K562 (cell line): ENCODE measurements at regions not wholly inside any gene's neighbourhood (a gene's known extent, or its start where the extent isn't known, plus 50 kb on each side); places are given as distances from the start of the nearest gene placed in this dataset.

Experiments used
- ATAC-seq: fragments of 200-7000 bp; cut with Tn5 transposase; 3 replicates; pipeline ENCODE4 v1.9.1; 2020; ENCODE audit warnings: moderate library complexity
- BruUV-seq: library from RNA; stranded (reverse); fragments of 400-500 nt; replicated peaks from 2 replicates; lab custom pipeline; 2021; lab: Mats Ljungman, UMichigan
- CTCF ChIA-PET: fragments of 300-600 bp; formaldehyde crosslinking; extraction: SDS; loops from one replicate; lab custom pipeline; 2021; ENCODE audit warnings: low intra/inter-chr PET ratio; lab: Yijun Ruan, JAX
- POLR2A ChIA-PET: fragments of 300-600, 350-650 bp; sonication (Branson Sonifier 250); formaldehyde crosslinking; extraction: SDS; loops from one replicate; lab custom pipeline; 2021; ENCODE audit warnings: antibody characterized with exemption, inconsistent platforms; lab: Yijun Ruan, JAX
- DNase-seq, 4 experiments: peaks; one replicate each; pipeline versions ENCODE4 v3.0.0 to v3.0.0-alpha.2; 2011 to 2018; ENCODE audit warnings: low spot score in 3 of 4, mixed read lengths in 3 of 4; ENCODE audit errors: extremely low read depth in 1 of 4
- FAIRE-seq: peaks from 2 replicates; lab custom pipeline; 2011; peaks lifted over from hg19 to GRCh38; lab: Jason Lieb, UNC
- H2AFZ ChIP-seq: 2 replicates; pipeline ENCODE4 v1.6.0; 2011; ENCODE audit warnings: low read depth, low read length, control low read depth, inconsistent platforms
- H3K27ac ChIP-seq: fragments of 200-600 bp; 3 replicates; pipeline ENCODE4 v1.8.0; 2011; ENCODE audit warnings: low read depth, mild to moderate bottlenecking, control low read depth, inconsistent platforms, low read length, moderate library complexity, mixed read lengths; ENCODE audit errors: extremely low read depth
- H3K27me3 ChIP-seq, 2 experiments: fragments of 300-600 bp in 1 of 2; 2 replicates in 1 of 2; 3 replicates in 1 of 2; pipeline versions ENCODE4 v1.6.0 to v1.8.0; 2011; ENCODE audit warnings: inconsistent platforms in 2 of 2, low read length in 2 of 2, mild to moderate bottlenecking in 1 of 2, mixed read lengths in 1 of 2, moderate library complexity in 1 of 2; ENCODE audit not compliant: control insufficient read depth in 2 of 2, insufficient read depth in 2 of 2
- H3K36me3 ChIP-seq: fragments of 300-600 bp; 3 replicates; pipeline ENCODE4 v1.8.0; 2011; ENCODE audit warnings: mild to moderate bottlenecking, low read length, inconsistent platforms; ENCODE audit not compliant: control insufficient read depth, insufficient read depth
- H3K4me1 ChIP-seq, 2 experiments: fragments of 200-600 bp in 1 of 2; replicated peaks in 1 of 2; 2 replicates in 1 of 2; 3 replicates in 1 of 2; pipeline versions ENCODE4 v1.5.1 to v1.8.0; 2011; ENCODE audit warnings: inconsistent platforms in 2 of 2, low read length in 2 of 2, mild to moderate bottlenecking in 1 of 2, mixed read lengths in 1 of 2, moderate library complexity in 1 of 2; ENCODE audit not compliant: control insufficient read depth in 2 of 2, insufficient read depth in 2 of 2
- H3K4me2 ChIP-seq: 2 replicates; pipeline ENCODE4 v1.6.1; 2011; ENCODE audit warnings: low read length, control low read depth, inconsistent platforms, mixed read lengths; ENCODE audit not compliant: insufficient read depth
- H3K4me3 ChIP-seq: fragments of 200-600 bp; sonication (generic), shearing (Covaris generic); 2 replicates; pipeline ENCODE4 v1.5.1; 2016; ENCODE audit warnings: control low read depth, inconsistent platforms
- H3K79me2 ChIP-seq: fragments of 200-600 bp; 3 replicates; pipeline ENCODE4 v1.8.0; 2011; ENCODE audit warnings: low read length, inconsistent platforms; ENCODE audit not compliant: control insufficient read depth, insufficient read depth
- H3K9ac ChIP-seq, 2 experiments: 2 replicates each; pipeline versions ENCODE4 v1.6.0 to v1.6.1; 2011; ENCODE audit warnings: low read depth in 2 of 2, low read length in 2 of 2, control low read depth in 1 of 2, inconsistent platforms in 1 of 2, mild to moderate bottlenecking in 1 of 2, mixed read lengths in 1 of 2; ENCODE audit not compliant: insufficient read depth in 1 of 2
- H3K9me1 ChIP-seq: one replicate; pipeline ENCODE4 v1.6.0; 2011; ENCODE audit warnings: inconsistent platforms, mild to moderate bottlenecking, low read length, moderate library complexity; ENCODE audit not compliant: control insufficient read depth, insufficient read depth
- H3K9me3 ChIP-seq: replicated peaks from 2 replicates; pipeline ENCODE4 v1.5.1; 2011; ENCODE audit warnings: low read depth, low read length, inconsistent platforms; ENCODE audit not compliant: control insufficient read depth, insufficient read depth
- H4K20me1 ChIP-seq: replicated peaks from 2 replicates; pipeline ENCODE4 v1.6.1; 2011; ENCODE audit warnings: low read length, inconsistent platforms, mixed read lengths; ENCODE audit not compliant: control insufficient read depth, insufficient read depth
- ATF2 ChIP-seq: sonication (generic); formaldehyde crosslinking; IDR thresholded peaks from 2 replicates; pipeline ENCODE4 v1.8.1; 2022; ENCODE audit warnings: missing genetic modification reagents
- BRD4 ChIP-seq: fragments of 200-600 bp; sonication (generic); IDR thresholded peaks from 2 replicates; pipeline ENCODE4 v1.6.1; 2017; ENCODE audit warnings: inconsistent platforms
- BRD9 ChIP-seq: fragments of 450-650 bp; IDR thresholded peaks from 2 replicates; pipeline ENCODE4 v1.6.1; 2018; ENCODE audit warnings: low read depth; ENCODE audit not compliant: partially characterized antibody
- ELF4 ChIP-seq: fragments of 450-650 bp; formaldehyde crosslinking; IDR thresholded peaks from 2 replicates; pipeline ENCODE4 v1.4.0; 2022; ENCODE audit warnings: missing genetic modification characterization
- EP400 ChIP-seq: fragments of 450-650 bp; IDR thresholded peaks from 2 replicates; pipeline ENCODE4 v1.6.1; 2017; ENCODE audit warnings: antibody characterized with exemption, mild to moderate bottlenecking, moderate library complexity
- LCOR ChIP-seq: sonication (generic); formaldehyde crosslinking; IDR thresholded peaks from 2 replicates; pipeline ENCODE4 v1.8.0; 2022; ENCODE audit warnings: mild to moderate bottlenecking, missing genetic modification reagents
- MIER1 ChIP-seq: fragments of 450-650 bp; IDR thresholded peaks from 2 replicates; pipeline ENCODE4 v1.6.1; 2016; ENCODE audit warnings: antibody characterized with exemption, mild to moderate bottlenecking, low read depth
- NEUROD1 ChIP-seq: fragments of 150-350 bp; IDR thresholded peaks from 2 replicates; pipeline ENCODE4 v1.6.1; 2014; ENCODE audit warnings: borderline replicate concordance, low read length, low read depth; ENCODE audit not compliant: partially characterized antibody
- NFE2L1 ChIP-seq: fragments of 450-650 bp; IDR thresholded peaks from 2 replicates; pipeline ENCODE4 v1.6.1; 2016; ENCODE audit warnings: missing genetic modification characterization, low read depth, mild to moderate bottlenecking, missing compliant biosample characterization, moderate library complexity, borderline replicate concordance
- RFX5 ChIP-seq: IDR thresholded peaks from 2 replicates; pipeline ENCODE4 v1.6.1; 2011; ENCODE audit warnings: low read depth, mild to moderate bottlenecking, improper control_type of control experiment, low read length
- RNF2 ChIP-seq: sonication (generic); IDR thresholded peaks from 2 replicates; pipeline ENCODE4 v1.6.1; 2016
- STAT5A ChIP-seq: IDR thresholded peaks from 2 replicates; pipeline ENCODE4 v1.6.1; 2012; ENCODE audit warnings: low read length, inconsistent platforms, borderline replicate concordance
- TBL1XR1 ChIP-seq, 2 experiments: IDR thresholded peaks; 2 replicates each; pipeline ENCODE4 v1.6.1; 2012; ENCODE audit warnings: improper control_type of control experiment in 2 of 2, low read length in 2 of 2, mild to moderate bottlenecking in 1 of 2
- U2AF1 ChIP-seq: fragments of 200-400 bp; formaldehyde crosslinking; optimal IDR thresholded peaks from 2 replicates; pipeline ENCODE3; 2017; ENCODE audit warnings: mild to moderate bottlenecking, low read depth, low read length, moderate library complexity
- XRCC3 ChIP-seq: fragments of 450-650 bp; IDR thresholded peaks from 2 replicates; pipeline ENCODE4 v1.6.1; 2017; ENCODE audit warnings: mild to moderate bottlenecking, moderate library complexity
- ZBTB7A ChIP-seq: IDR thresholded peaks from 2 replicates; pipeline ENCODE4 v1.6.1; 2011; ENCODE audit warnings: low read depth, mild to moderate bottlenecking, low read length, moderate library complexity, borderline replicate concordance; ENCODE audit not compliant: control insufficient read depth
- ZNF239 ChIP-seq: fragments of 250-450 bp; sonication (Bioruptor Pico); IDR thresholded peaks from 2 replicates; pipeline ENCODE4 v1.4.0; 2020; ENCODE audit warnings: mild to moderate bottlenecking
- ZNF408 ChIP-seq: fragments of 250-450 bp; sonication (Bioruptor Pico); IDR thresholded peaks from 2 replicates; pipeline ENCODE4 v1.4.0; 2020; ENCODE audit warnings: low read depth, mild to moderate bottlenecking, moderate library complexity
- ZSCAN32 ChIP-seq: fragments of 450-650 bp; formaldehyde crosslinking; IDR thresholded peaks from 2 replicates; pipeline ENCODE4 v1.4.0; 2020; ENCODE audit warnings: mild to moderate bottlenecking, moderate library complexity
- WGBS: fragments of 100-300 bp; shearing (Covaris generic); methylation state at CpG from one replicate; pipeline ENCODE4 v1.1.6; 2016; ENCODE audit warnings: low coverage, mixed read lengths; ENCODE audit not compliant: insufficient coverage; ENCODE audit errors: missing lambda C conversion rate; 5-methylcytosine and 5-hydroxymethylcytosine counted together
- in situ Hi-C: fragments of 300-500 bp; cut with MboI; formaldehyde crosslinking; loops from 4 replicates; pipeline ENCODE4 v1.15.0; 2018; ENCODE audit warnings: inconsistent platforms, mixed read lengths
- intact Hi-C: fragments of 100-400 bp; cut with micrococcal nuclease; formaldehyde crosslinking; loops from 2 replicates; pipeline ENCODE4 v1.14.2; 2022

- 4% methylated on average over 2 of the region's 2 CpGs for WGBS
- in situ Hi-C loops: loop anchor here (10.0 kb wide), 1 partner anchor 571 kb away; no protein-coding TSS in a partner anchor
Measured at GRCh38 chr2:226234187-226234586, 565.4 kb downstream of the IRS1 start.

More at GRCh38 chr2:226234187-226234586, 565.4 kb downstream of the IRS1 start:
- H3K9ac ChIP-seq: no peak overlapping the region
- H3K4me2 ChIP-seq: no peak overlapping the region
- no peaks in the 10 kb centered on the region for H3K9me1 ChIP-seq
- H4K20me1 ChIP-seq: no peaks in the 10 kb centered on the region
- ChIA-PET POLR2A (no interaction called here), CTCF (no interaction called here)
- H3K36me3 ChIP-seq: no peaks in the 10 kb centered on the region
- TF ChIP-seq TBL1XR1 (IDR thresholded peaks at IDR 0.05; ENCODE audit: low read length in 2 of 2) (no peak), ZNF239 (CRISPR knock-in tag) (no peak), NEUROD1 (no peak), BRD4 (no peak), BRD9 (no peak), STAT5A (no peak), ATF2 (CRISPR knock-in tag) (no peak), LCOR (CRISPR knock-in tag) (no peak), RNF2 (no peak), RFX5 (no peak), ZBTB7A (no peak), EP400 (no peak), XRCC3 (no peak), NFE2L1 (tag) (no peak), U2AF1 (no peak), ZSCAN32 (CRISPR knock-in tag) (no peak), ZNF408 (CRISPR knock-in tag) (no peak), ELF4 (CRISPR knock-in tag) (no peak), MIER1 (no peak)
- ATAC-seq (no peak), DNase-seq (no peak), FAIRE-seq (no peak)
- no peak overlapping the region for H3K4me3 ChIP-seq
- no peaks in the 10 kb centered on the region for H3K9me3 ChIP-seq
- BruUV-seq: no TSS peak
- H3K27ac ChIP-seq: no peak overlapping the region
- intact Hi-C loops: no loop called here
- no peak overlapping the region for H2AFZ ChIP-seq
- no peaks in the 10 kb centered on the region for H3K79me2 ChIP-seq
- H3K4me1 ChIP-seq: no peaks in the 10 kb centered on the region
- no peaks in the 10 kb centered on the region for H3K27me3 ChIP-seq
